ENCODE measurements at regions not wholly inside any gene's neighbourhood (a gene's known extent, or its start where the extent isn't known, plus 50 kb on each side); places are given as distances from the start of the nearest gene placed in this dataset.

- no peak for TF ChIP-seq RERE (CRISPR knock-in tag; IDR thresholded peaks at IDR 0.05; ENCODE audit: low read depth)
- TF ChIP-seq NFAT5 (CRISPR knock-in tag; IDR thresholded peaks at IDR 0.05): 0 out of 2 replicates have a peak, but pooled peaks have one; percentile 22
- TF ChIP-seq ZNF770 (CRISPR knock-in tag; IDR thresholded peaks at IDR 0.05): no peak
- TF ChIP-seq HINFP (CRISPR knock-in tag; IDR thresholded peaks at IDR 0.05; ENCODE audit: low read depth): peak; percentile 70; the same call in 1 of the 2 replicates
- no peak for TF ChIP-seq ZNF746 (CRISPR knock-in tag; IDR thresholded peaks at IDR 0.05)
- TF ChIP-seq TSC22D2 (CRISPR knock-in tag; IDR thresholded peaks at IDR 0.05; ENCODE audit: borderline replicate concordance): no peak
- TF ChIP-seq POLR2G (IDR thresholded peaks at IDR 0.05; ENCODE audit: low read depth, low read length): no peak
- TF ChIP-seq MIER2 (CRISPR knock-in tag; IDR thresholded peaks at IDR 0.05): no peak
- no peak for TF ChIP-seq HNRNPK (IDR thresholded peaks at IDR 0.05; ENCODE audit: low read depth, low read length, poor library complexity, severe bottlenecking)
- TF ChIP-seq CC2D1A (CRISPR knock-in tag; IDR thresholded peaks at IDR 0.05): no peak
- no peak; the same call in 1 of the 2 replicates for TF ChIP-seq ZNF3 (CRISPR knock-in tag; IDR thresholded peaks at IDR 0.05)
- no peak for TF ChIP-seq ZNF891 (CRISPR knock-in tag; IDR thresholded peaks at IDR 0.05)
- peak; percentile 44; the same call in 1 of the 2 replicates for TF ChIP-seq DPF2 (CRISPR knock-in tag; IDR thresholded peaks at IDR 0.05; ENCODE audit: borderline replicate concordance, low read depth)
- TF ChIP-seq LBX2 (CRISPR knock-in tag; IDR thresholded peaks at IDR 0.05; ENCODE audit: borderline replicate concordance): no peak
- no peak for TF ChIP-seq EED (CRISPR knock-in tag; IDR thresholded peaks at IDR 0.05)
These were observed 69.5 kb upstream of the CIBAR2 start (continued) for GRCh38 chr16:85181739-85182129.
